ENCODE measurements at regions not wholly inside any gene's neighbourhood (a gene's known extent, or its start where the extent isn't known, plus 50 kb on each side); places are given as distances from the start of the nearest gene placed in this dataset.

GRCh38 chr13:34523406-34523805 lies 418.7 kb upstream of the NBEA start:
- DNase-seq (no peak), ATAC-seq (no peak)
- intact Hi-C loops (cut with micrococcal nuclease): no loop called here

GRCh38 chr13:34533941-34534340 lies 408.1 kb upstream of the NBEA start:
- no peak for ATAC-seq
- DNase-seq: no peak
- intact Hi-C loops (cut with micrococcal nuclease): no loop called here

- intact Hi-C loops (cut with micrococcal nuclease): no loop called here
- ATAC-seq (no peak), DNase-seq (no peak)
Observed at GRCh38 chr13:34542321-34542720, 399.7 kb upstream of the NBEA start.

DNA sequence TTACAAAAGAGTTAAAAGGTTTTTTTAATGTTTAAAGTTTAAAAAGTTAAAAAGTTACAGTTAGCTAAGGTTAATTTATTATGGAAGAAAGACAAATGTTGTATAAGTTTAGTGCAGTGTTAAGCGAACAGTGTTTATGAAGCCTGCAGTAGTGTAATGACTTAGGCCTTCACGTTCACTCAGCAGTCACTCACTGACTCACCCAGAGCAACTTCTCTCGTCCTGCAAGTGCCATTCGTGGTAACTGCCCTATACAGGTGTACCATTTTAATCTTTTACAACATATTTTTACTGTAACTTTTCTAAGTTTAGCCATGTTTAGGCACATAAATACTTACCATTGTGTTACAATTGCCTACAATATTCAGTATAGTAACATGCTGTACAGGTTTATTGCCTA lies 398.2 kb upstream of the NBEA start:
- intact Hi-C loops (cut with micrococcal nuclease): no loop called here

DNA sequence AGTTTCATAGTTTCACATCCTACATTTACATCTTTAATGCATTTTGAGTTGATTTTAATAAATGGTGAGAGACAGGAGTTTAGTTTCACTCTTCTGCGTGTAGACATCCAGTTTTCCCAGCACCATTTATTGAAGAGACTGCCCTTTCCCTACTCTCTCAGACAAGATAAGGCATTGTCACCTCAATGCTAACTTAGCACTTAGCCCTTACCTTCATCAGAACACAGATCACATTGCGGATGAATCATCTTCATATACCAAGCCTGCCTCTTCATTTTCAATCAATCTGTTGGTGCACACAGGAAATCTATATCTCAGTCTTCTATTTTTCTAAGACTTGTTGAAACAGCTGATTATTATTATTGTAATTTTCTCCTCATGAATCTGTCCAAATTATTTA lies 396.6 kb upstream of the NBEA start:
- intact Hi-C loops (cut with micrococcal nuclease): no loop called here
- no peak for ATAC-seq
- DNase-seq: no peak

More for the DNA sequence above, 398.2 kb upstream of the NBEA start:
- no peak for ATAC-seq
- DNase-seq: no peak

DNA sequence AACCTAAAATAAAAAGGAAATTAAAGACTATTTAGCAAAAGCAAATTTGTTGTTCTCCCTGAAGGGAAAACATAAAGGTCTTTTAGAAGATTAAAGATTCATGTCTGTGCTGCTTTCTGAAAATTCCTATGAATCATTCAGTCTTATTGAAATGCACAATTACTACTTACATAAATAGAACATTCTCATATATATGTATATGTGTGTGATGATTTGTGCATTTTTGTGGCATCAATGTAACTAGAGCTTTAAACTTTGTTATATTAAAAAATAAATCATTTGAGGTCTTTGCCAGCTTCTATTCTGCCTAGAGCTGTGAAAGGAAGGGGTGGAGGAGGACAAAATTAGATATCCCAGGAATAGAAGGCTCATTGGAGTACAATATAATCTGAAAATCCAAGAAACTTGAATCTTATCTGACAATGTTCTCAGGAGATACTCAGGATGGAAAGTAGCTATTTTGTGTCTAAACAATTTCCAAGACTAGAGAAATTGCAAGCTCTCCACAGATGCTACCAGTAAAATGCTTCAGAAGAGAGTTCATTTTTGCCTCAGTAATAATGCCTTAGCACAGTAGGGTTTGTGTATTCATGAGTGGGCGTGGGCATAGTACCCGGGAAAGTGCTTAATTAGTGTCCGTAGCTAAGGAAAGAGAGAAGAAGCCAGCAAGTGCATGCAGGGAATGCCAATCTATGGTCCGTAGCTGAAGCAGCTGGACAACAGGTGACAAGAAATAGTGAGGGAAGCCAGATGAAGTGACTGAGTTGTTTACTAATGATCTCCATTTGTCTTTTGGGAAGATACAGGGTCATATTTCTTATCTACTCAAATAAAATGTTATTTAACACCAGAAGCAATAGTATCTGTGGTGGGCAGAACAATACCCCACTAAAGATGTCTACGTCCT lies 395.5 kb upstream of the NBEA start:
- DNase-seq (no peak), ATAC-seq (no peak)
- intact Hi-C loops (cut with micrococcal nuclease): no loop called here

GRCh38 chr13:34547929-34548328 lies 394.1 kb upstream of the NBEA start:
- intact Hi-C loops (cut with micrococcal nuclease): no loop called here
- ATAC-seq (peak; percentile 55), DNase-seq (no peak)

DNA sequence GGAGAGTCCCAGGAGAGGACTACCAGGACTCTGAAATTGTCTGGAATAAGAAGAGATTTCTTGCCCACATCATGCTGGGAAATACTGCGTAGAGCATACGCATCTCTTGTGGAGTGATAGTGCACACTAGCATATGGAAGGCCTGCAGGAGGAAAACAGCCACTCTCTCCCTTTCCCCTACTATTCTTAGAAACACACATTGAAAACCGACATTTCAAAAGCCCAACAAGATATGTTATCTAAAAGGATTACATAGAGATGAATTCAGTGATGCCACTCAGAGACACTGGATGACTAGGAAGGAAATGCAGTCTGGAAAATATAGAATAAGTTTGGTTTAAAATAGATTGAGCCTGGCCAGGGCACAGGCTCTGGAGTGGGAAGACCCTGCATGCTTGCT lies 388.7 kb upstream of the NBEA start:
- ATAC-seq (no peak), DNase-seq (no peak)
- intact Hi-C loops (cut with micrococcal nuclease): no loop called here

- ATAC-seq: peak; percentile 65
- intact Hi-C loops (cut with micrococcal nuclease): no loop called here
Observed at GRCh38 chr13:34555988-34556387, 386.1 kb upstream of the NBEA start.

GRCh38 chr13:34561033-34561432 lies 381.0 kb upstream of the NBEA start:
- intact Hi-C loops (cut with micrococcal nuclease): no loop called here
- ATAC-seq (no peak), DNase-seq (no peak)

More at GRCh38 chr13:34555988-34556387, 386.1 kb upstream of the NBEA start:
- no peak for DNase-seq

DNA sequence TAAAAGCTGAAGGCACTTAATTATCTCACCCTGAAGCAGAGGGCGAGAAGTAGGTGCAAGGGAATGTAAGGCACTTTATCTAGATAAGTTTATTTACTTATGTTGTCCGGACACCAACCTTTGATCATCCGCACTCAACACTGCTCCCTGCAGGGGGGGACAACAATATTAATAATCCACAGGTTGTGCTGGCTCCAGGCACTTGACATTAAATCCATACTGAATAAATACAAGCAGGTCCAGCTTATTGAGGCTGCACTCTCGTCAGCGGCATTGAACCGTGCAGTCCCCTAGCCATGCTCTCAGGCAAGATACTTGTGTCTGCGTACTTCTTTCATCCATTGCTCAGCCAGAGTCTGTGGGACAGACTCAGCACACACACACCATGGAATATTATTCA lies 374.5 kb upstream of the NBEA start:
- intact Hi-C loops (cut with micrococcal nuclease): no loop called here
- ATAC-seq: no peak
- DNase-seq: no peak

GRCh38 chr13:34570698-34571353 lies 371.2 kb upstream of the NBEA start:
- ATAC-seq: no peak
- intact Hi-C loops (cut with micrococcal nuclease): no loop called here
- no peak for DNase-seq

DNA sequence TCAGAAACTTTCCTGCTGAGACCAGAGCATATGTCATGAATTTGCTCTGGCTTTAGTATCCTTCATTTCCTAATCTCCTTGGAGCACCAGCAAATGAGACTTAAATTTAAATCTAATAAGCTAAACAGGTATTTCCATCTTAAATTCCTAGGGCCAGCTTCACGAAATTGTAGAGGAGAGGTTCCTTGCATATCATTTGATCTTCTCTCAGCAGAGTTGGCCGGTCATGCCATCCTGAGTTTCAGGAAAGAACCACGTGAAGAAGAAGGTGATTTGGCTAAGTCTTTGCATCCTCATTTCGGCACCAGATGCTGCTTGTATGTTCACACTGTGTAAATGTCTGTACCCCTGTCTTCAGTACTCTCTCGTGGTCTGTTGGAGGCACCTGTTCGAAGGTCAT lies 370.4 kb upstream of the NBEA start:
- no peak for DNase-seq
- no peak for ATAC-seq
- intact Hi-C loops (cut with micrococcal nuclease): no loop called here

DNA sequence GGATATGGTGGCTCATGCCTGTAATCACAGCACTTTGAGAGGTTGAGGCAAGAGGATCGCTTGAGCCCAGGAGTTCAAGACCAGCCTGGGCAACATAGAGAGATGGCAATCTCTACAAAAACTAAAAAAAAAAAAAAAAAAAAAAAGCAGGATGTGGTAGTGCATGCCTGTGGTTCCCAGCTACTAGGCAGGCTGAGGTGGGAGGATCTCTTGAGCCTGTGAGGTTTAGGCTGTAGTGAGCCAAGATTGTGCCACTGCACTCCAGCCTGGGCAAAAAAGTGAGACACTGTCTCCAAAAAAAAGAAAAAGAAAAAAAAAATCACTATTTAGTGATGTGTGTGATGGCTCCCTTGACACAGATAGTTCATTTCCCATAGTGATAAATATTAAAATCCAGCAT lies 365.0 kb upstream of the NBEA start:
- no peak for ATAC-seq
- DNase-seq: no peak
- intact Hi-C loops (cut with micrococcal nuclease): no loop called here

DNA sequence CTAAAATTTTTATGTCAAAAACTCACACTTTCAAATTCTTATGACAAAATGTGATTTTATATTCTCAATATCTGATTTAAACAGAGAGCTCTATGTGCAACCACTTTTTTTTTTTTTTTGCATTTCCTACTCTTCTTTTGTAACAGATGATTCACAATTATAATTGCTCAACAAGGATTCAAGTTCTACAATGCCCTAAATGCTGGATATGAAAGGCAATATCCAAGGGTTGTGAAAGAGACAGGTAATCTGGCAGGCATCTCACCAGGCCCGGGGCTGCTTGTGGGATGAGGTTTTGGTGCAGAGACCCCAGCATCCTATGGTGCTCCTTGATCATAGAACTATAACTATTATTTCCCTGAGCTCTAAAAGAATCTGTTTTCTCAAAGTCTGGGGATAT lies 363.6 kb upstream of the NBEA start:
- ATAC-seq: no peak
- intact Hi-C loops (cut with micrococcal nuclease): no loop called here
- DNase-seq: no peak

DNA sequence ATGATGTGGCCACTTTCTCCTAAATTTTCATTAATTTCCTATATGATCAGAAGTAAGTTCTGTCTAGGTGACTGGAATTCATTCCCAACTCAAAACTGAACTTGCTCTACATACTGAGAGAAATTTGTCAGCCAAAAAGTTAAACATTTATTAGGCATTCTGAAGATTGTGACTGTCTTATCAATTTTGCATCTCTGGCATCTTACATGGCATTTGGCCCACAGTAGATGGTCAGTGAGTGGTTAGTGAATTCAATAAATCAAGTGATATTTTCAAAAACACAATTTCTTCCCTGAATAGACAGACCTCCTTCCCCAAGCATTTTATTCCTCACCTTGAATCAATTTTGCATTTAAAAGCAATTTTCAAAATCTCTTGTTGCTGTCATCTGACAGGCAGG lies 363.2 kb upstream of the NBEA start:
- intact Hi-C loops (cut with micrococcal nuclease): no loop called here
- ATAC-seq (no peak), DNase-seq (no peak)

DNA sequence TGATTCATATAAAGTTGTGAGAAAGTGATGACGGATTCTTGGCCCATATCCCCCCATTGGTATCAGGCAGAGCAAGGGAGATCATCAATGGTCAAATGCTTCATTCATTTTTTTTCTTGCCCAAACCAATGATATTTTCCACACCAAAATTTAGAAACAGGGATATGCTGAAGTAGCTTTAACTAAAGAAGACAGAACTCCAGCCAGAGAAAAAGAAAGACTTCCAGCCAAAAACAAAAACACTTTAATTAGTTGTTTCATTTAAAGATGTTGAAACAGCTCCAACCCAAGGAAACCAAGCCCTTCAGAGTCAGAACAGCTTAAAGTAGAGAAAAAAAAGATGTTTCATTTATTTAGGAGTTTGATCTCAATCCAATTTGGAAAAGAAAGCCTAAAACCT lies 358.9 kb upstream of the NBEA start:
- intact Hi-C loops (cut with micrococcal nuclease): no loop called here
- DNase-seq (no peak), ATAC-seq (no peak)

DNA sequence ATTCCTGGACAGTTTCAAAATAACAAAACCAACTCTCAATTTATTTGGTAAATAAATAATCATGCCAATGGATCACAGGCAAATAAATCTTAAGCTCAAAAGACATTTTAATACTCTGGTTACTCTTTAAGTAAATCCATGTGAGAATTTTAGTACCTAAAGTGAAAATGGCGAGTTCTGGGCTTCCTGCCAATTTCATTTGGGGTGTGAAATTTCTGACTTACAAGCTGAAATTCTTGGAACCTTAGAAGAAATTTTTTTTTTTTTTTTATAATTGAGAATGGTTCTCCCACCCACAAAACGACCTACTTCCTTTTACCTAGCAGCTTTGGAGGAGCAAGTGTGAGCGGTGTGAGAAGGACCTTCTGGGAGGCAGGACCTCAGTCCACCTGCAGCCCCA lies 354.5 kb upstream of the NBEA start:
- DNase-seq (no peak), ATAC-seq (no peak)
- intact Hi-C loops (cut with micrococcal nuclease): no loop called here

DNA sequence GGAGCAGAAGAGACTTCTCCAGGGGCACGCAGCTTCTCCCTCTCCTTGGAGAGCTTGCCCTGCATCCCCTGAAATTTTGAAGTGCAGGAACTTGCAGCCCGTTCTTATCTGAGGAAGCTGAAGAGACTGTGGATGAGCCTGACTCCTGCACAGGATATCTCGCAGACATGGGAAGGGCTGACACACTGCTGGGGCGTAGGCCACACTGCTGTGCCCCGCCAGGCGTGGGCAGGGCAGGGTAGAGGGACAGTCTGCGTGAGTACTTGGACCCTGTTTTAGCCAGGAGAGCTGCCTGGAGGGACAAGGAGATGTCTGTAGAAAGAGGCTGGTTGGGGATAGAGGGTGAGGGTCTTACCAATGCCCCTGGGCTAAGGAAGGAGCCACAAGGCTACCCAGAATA lies 353.7 kb upstream of the NBEA start:
- DNase-seq (no peak), ATAC-seq (no peak)
- intact Hi-C loops (cut with micrococcal nuclease): no loop called here

DNA sequence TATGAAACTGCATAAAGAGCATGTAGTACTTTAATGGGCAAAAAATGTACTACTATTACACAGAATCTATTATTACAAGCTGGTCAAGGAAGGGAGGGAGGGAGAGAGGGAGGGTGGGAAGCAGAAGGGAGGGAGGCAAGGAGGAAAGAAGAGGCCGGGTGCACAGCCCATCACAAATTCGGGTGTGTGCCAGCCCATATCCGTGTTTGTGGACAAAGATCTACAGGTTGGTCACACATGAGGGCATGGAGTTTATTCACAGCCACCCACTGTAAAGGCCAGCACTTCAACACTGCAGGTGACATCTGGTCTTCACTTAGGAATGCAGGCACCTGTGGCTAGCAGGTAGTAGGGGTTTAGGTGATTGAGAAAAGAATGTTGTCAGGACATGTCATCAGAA lies 352.5 kb upstream of the NBEA start:
- ATAC-seq (no peak), DNase-seq (no peak)
- intact Hi-C loops (cut with micrococcal nuclease): no loop called here

DNA sequence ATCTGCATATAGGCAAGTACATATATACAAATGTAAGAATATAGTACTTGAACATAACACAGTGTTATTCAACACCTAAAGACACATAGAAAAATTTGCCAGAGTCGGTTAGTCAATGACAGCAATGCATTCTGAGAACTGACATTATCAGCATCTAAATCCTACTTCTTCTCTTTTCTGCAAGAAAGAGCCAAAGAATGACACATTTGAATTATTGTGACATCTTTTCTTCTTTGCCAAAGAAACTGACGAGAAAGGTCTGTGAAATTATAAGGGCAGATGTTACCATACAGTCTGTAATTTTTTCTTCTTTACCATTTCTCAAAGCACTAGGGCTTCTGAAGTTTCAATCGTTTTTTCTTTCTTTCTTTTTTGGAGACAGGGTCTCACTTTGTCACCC lies 350.9 kb upstream of the NBEA start:
- ATAC-seq (peak; percentile 68), DNase-seq (no peak)
- intact Hi-C loops (cut with micrococcal nuclease): no loop called here
